H9 (cell line): ENCODE measurements at regions not wholly inside any gene's neighbourhood (a gene's known extent, or its start where the extent isn't known, plus 50 kb on each side); places are given as distances from the start of the nearest gene placed in this dataset.

Experiments used
- DNase-seq: peaks from one replicate; pipeline ENCODE4 v3.0.0-alpha.2; 2017
- H2AFZ ChIP-seq: one replicate; pipeline ENCODE4 v1.6.1; 2013; ENCODE audit warnings: mild to moderate bottlenecking, low read length, control low read depth, moderate library complexity
- H2AK5ac ChIP-seq: 2 replicates; pipeline ENCODE4 v1.6.1; 2013; ENCODE audit warnings: low read length, control low read depth, mixed read lengths; ENCODE audit not compliant: insufficient read length
- H2BK120ac ChIP-seq: one replicate; pipeline ENCODE4 v1.6.1; 2013; ENCODE audit warnings: low read depth, mild to moderate bottlenecking, low read length, control low read depth, inconsistent platforms; ENCODE audit not compliant: poor library complexity, severe bottlenecking
- H2BK12ac ChIP-seq: 2 replicates; pipeline ENCODE4 v1.6.1; 2013; ENCODE audit warnings: low read length, control low read depth, mixed read lengths, low read depth; ENCODE audit not compliant: insufficient read length
- H2BK15ac ChIP-seq: 2 replicates; pipeline ENCODE4 v1.6.1; 2013; ENCODE audit warnings: low read depth, low read length, control low read depth
- H2BK20ac ChIP-seq: one replicate; pipeline ENCODE4 v1.6.1; 2013; ENCODE audit warnings: low read depth, mild to moderate bottlenecking, low read length, control low read depth, inconsistent platforms; ENCODE audit not compliant: poor library complexity, severe bottlenecking
- H2BK5ac ChIP-seq: 2 replicates; pipeline ENCODE4 v1.6.1; 2013; ENCODE audit warnings: low read length, control low read depth, mixed read lengths; ENCODE audit not compliant: insufficient read length
- H3K14ac ChIP-seq: 2 replicates; pipeline ENCODE4 v1.6.1; 2013; ENCODE audit warnings: low read length, control low read depth; ENCODE audit not compliant: insufficient read depth
- H3K18ac ChIP-seq: 2 replicates; pipeline ENCODE4 v1.6.1; 2013; ENCODE audit warnings: low read depth, mild to moderate bottlenecking, mixed read lengths, low read length, control low read depth; ENCODE audit not compliant: insufficient read length
- H3K23ac ChIP-seq: 2 replicates; pipeline ENCODE4 v1.6.1; 2013; ENCODE audit warnings: low read length, control low read depth, mixed read lengths, low read depth; ENCODE audit not compliant: insufficient read length
- H3K23me2 ChIP-seq: 2 replicates; pipeline ENCODE4 v1.6.1; 2013; ENCODE audit warnings: low read depth, mild to moderate bottlenecking, mixed read lengths, low read length, control low read depth; ENCODE audit not compliant: insufficient read length, poor library complexity, severe bottlenecking
- H3K27ac ChIP-seq: 2 replicates; pipeline ENCODE4 v1.5.1; 2013; ENCODE audit warnings: low read length, control low read depth, mixed read lengths, low read depth; ENCODE audit not compliant: insufficient read length
- H3K27me3 ChIP-seq: 2 replicates; pipeline ENCODE4 v1.6.1; 2013; ENCODE audit warnings: low read length, control low read depth, inconsistent platforms; ENCODE audit not compliant: insufficient read depth
- H3K4ac ChIP-seq: 2 replicates; pipeline ENCODE4 v1.6.1; 2013; ENCODE audit warnings: low read depth, mild to moderate bottlenecking, control low read depth, inconsistent platforms, low read length, moderate library complexity
- H3K4me1 ChIP-seq: 2 replicates; pipeline ENCODE4 v1.6.1; 2013; ENCODE audit warnings: low read length, control low read depth, inconsistent platforms; ENCODE audit not compliant: insufficient read depth
- H3K4me2 ChIP-seq: 2 replicates; pipeline ENCODE4 v1.6.1; 2013; ENCODE audit warnings: low read length, control low read depth, mixed read lengths; ENCODE audit not compliant: insufficient read length, insufficient read depth
- H3K56ac ChIP-seq: 2 replicates; pipeline ENCODE4 v1.6.1; 2013; ENCODE audit warnings: low read depth, mild to moderate bottlenecking, mixed read lengths, low read length, control low read depth; ENCODE audit not compliant: insufficient read length
- H3K79me1 ChIP-seq: 2 replicates; pipeline ENCODE4 v1.6.1; 2013; ENCODE audit warnings: low read depth, mild to moderate bottlenecking, moderate library complexity, low read length, control low read depth, inconsistent platforms; ENCODE audit not compliant: insufficient read depth, poor library complexity, severe bottlenecking
- H3K79me2 ChIP-seq: 2 replicates; pipeline ENCODE4 v1.6.1; 2013; ENCODE audit warnings: low read length, control low read depth, inconsistent platforms; ENCODE audit not compliant: insufficient read depth
- H3K9ac ChIP-seq: 2 replicates; pipeline ENCODE4 v1.6.1; 2013; ENCODE audit warnings: low read length, control low read depth, mixed read lengths; ENCODE audit not compliant: insufficient read length; ENCODE audit errors: extremely low read depth
- H3K9me3 ChIP-seq: one replicate; pipeline ENCODE4 v1.6.1; 2013; ENCODE audit warnings: low read depth, low read length, inconsistent platforms; ENCODE audit not compliant: control insufficient read depth
- H3T11ph ChIP-seq: one replicate; pipeline ENCODE4 v1.6.1; 2013; ENCODE audit warnings: mild to moderate bottlenecking, low read length, control low read depth, inconsistent platforms
- H4K20me1 ChIP-seq: one replicate; pipeline ENCODE4 v1.6.1; 2013; ENCODE audit not compliant: control insufficient read depth, insufficient read length, insufficient read depth
- H4K5ac ChIP-seq: 2 replicates; pipeline ENCODE4 v1.6.1; 2013; ENCODE audit warnings: low read depth, mild to moderate bottlenecking, mixed read lengths, low read length, control low read depth; ENCODE audit not compliant: insufficient read length
- H4K8ac ChIP-seq: replicated peaks from 2 replicates; pipeline ENCODE4 v1.6.1; 2013; ENCODE audit warnings: low read length, control low read depth, mixed read lengths, low read depth; ENCODE audit not compliant: insufficient read length
- H4K91ac ChIP-seq: 2 replicates; pipeline ENCODE4 v1.6.1; 2013; ENCODE audit warnings: low read depth, mild to moderate bottlenecking, moderate library complexity, mixed read lengths, low read length, control low read depth; ENCODE audit not compliant: insufficient read length
- H3K27ac Mint-ChIP-seq, 3 experiments: 2 replicates in 2 of 3; 3 replicates in 1 of 3; pipeline ENCODE4 v1.8.0; 2020 to 2021; ENCODE audit warnings: mixed read lengths in 3 of 3, mild to moderate bottlenecking in 1 of 3, moderate library complexity in 1 of 3
- H3K27me3 Mint-ChIP-seq: 2 replicates; pipeline ENCODE4 v1.8.0; 2021; ENCODE audit warnings: low read depth, mild to moderate bottlenecking, moderate library complexity, mixed read lengths
- H3K36me3 Mint-ChIP-seq, 3 experiments: 2 replicates in 2 of 3; 3 replicates in 1 of 3; pipeline ENCODE4 v1.8.0; 2020 to 2021; ENCODE audit warnings: low read depth in 3 of 3, mixed read lengths in 3 of 3; ENCODE audit not compliant: insufficient read depth in 1 of 3
- H3K4me1 Mint-ChIP-seq, 2 experiments: 2 replicates each; pipeline ENCODE4 v1.8.0; 2020; ENCODE audit warnings: mixed read lengths in 2 of 2
- H3K4me3 Mint-ChIP-seq, 2 experiments: 2 replicates in 1 of 2; 3 replicates in 1 of 2; pipeline ENCODE4 v1.8.0; 2020 to 2021; ENCODE audit warnings: mild to moderate bottlenecking in 2 of 2, mixed read lengths in 2 of 2, moderate library complexity in 1 of 2
- H3K9me3 Mint-ChIP-seq, 2 experiments: 2 replicates in 1 of 2; 3 replicates in 1 of 2; pipeline ENCODE4 v1.8.0; 2020; ENCODE audit warnings: mild to moderate bottlenecking in 2 of 2, mixed read lengths in 2 of 2, moderate library complexity in 1 of 2
- CTCF ChIP-seq: fragments of 200-600 bp; sonication (generic); conservative IDR thresholded peaks from 3 replicates; pipeline ENCODE4 v1.8.0; 2021; ENCODE audit warnings: antibody characterized with exemption, mild to moderate bottlenecking

DNA sequence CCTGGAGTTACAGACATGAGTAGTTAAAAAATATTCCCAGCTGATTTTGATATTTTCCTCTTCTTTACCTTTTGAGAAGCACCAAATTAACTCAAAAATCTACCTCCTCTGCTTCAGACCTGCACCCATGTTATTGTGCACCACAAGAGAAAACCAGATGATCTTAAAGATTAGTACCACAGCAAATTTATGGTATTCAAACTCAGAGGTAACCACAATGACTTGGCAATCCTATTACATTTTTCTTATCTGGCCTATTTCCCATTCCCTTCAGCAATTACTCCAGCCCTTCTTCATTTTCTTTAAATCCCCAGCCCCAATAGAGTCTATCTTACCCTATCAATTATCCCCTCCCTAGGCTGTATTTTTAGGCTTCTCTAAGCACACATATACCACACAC lies 535.1 kb downstream of the FAT4 start:
- Histone ChIP-seq H3K79me2 (no peaks in the 10 kb centered on the region), H3K9me3 (no peaks in the 10 kb centered on the region), H2BK5ac (no peak overlapping the region), H3T11ph (no peak overlapping the region), H4K8ac (no peak overlapping the region), H3K23ac (no peak overlapping the region), H3K4me1 (no peaks in the 10 kb centered on the region), H3K9ac (no peak overlapping the region), H2AFZ (no peak overlapping the region), H2BK15ac (no peak overlapping the region), H3K79me1 (no peaks in the 10 kb centered on the region), H3K18ac (no peak overlapping the region), H4K5ac (no peak overlapping the region), H2BK20ac (no peak overlapping the region), H3K4ac (no peak overlapping the region), H4K20me1 (no peaks in the 10 kb centered on the region), H3K14ac (no peak overlapping the region), H4K91ac (no peak overlapping the region), H3K23me2 (no peaks in the 10 kb centered on the region), H3K56ac (no peak overlapping the region), H2BK120ac (no peak overlapping the region), H3K27ac (no peak overlapping the region), H3K4me2 (no peak overlapping the region), H2AK5ac (no peak overlapping the region), H3K27me3 (no peaks in the 10 kb centered on the region), H2BK12ac (no peak overlapping the region)
- Mint-ChIP-seq H3K9me3 (no peaks in the 10 kb centered on the region), H3K27ac (no peak overlapping the region), H3K4me3 (no peak overlapping the region), H3K36me3 (no peaks in the 10 kb centered on the region), H3K27me3 (no peaks in the 10 kb centered on the region), H3K4me1 (no peaks in the 10 kb centered on the region)
- DNase-seq = no peak
- TF ChIP-seq CTCF = no peak
